ENCODE measurements at regions not wholly inside any gene's neighbourhood (a gene's known extent, or its start where the extent isn't known, plus 50 kb on each side); places are given as distances from the start of the nearest gene placed in this dataset.

GRCh38 chr3:101171681-101172191 lies 148.6 kb downstream of the IMPG2 start:
- TF ChIP-seq POLR2A (IDR thresholded peaks at IDR 0.05; ENCODE audit: low read depth, low read length) = no peak
- no peak for TF ChIP-seq CTCF (IDR thresholded peaks at IDR 0.05; ENCODE audit: extremely low read depth in 1 of 2, insufficient read depth in 1 of 2, low read depth in 1 of 2, low read length in 2 of 2)
- TF ChIP-seq POLR2AphosphoS5 (IDR thresholded peaks at IDR 0.05; ENCODE audit: insufficient read depth, low read depth, low read length) = no peak
